HG03558 (cell line): ENCODE measurements at regions not wholly inside any gene's neighbourhood (a gene's known extent, or its start where the extent isn't known, plus 50 kb on each side); places are given as distances from the start of the nearest gene placed in this dataset.

Experiments
- ATAC-seq: cut with Tn5 transposase; IDR thresholded peaks from one replicate; pipeline ENCODE4 v1.9.1; 2021; ENCODE audit warnings: moderate number of reproducible peaks; ENCODE audit not compliant: unreplicated experiment; ENCODE audit errors: extremely low read depth

GRCh38 chr13:89221557-89222158, 1550.5 kb downstream of the SLITRK5 start:
- ATAC-seq: no peak

DNA sequence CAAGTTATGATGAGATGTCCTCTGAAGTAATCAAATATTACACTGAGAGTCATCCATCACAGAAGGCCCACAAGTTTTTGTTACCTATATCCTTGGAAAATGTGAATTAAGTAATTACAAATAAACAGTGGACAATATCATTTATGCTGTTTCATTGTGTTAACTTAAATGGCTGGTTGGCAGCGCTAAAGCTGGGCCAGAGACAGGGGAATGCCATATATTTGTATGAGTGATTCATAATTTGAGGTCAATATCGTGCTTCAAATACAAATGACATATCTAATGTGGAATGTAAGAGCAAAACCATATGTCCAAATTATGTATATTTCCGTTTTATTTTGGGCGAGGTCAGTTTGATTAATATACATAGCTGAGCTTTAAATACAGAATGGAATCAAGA, 1556.2 kb downstream of the SLITRK5 start:
- no peak for ATAC-seq

- no peak for ATAC-seq
Observed at GRCh38 chr13:89238496-89238895, 1567.3 kb downstream of the SLITRK5 start.

DNA sequence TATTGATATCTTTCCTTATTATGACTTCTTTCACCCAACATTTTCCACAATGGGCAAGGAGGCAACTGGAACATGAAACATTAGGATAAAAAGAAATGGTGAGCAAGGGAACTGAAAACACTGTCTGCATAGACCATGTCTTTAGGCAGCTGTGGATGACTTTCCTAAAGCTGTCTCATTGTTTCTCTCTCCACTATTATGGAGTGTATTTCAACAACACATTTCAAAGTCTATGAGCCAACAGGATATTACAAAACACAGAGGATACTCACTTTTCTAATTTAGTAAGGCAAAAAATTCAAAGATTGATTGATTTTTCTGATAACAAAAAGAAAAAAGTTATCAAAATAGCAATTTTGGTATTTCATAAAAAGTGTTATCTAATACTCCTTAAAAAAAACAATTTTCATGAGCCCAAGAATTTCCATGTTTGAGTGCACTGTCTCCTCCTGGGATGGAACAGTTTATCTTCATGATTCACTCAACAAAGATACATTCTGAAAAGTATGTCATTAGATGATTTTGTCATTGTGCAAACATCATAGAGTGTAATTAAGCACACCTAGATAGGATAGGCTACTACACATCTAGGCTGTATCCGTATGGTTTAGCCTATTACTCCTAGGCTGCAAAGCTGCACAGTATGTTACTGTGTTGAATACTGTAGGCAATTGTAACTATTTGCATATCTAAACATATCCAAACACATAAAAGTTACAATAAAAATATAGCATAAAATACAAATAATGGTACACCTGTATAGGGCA, 1568.4 kb downstream of the SLITRK5 start:
- ATAC-seq: no peak

DNA sequence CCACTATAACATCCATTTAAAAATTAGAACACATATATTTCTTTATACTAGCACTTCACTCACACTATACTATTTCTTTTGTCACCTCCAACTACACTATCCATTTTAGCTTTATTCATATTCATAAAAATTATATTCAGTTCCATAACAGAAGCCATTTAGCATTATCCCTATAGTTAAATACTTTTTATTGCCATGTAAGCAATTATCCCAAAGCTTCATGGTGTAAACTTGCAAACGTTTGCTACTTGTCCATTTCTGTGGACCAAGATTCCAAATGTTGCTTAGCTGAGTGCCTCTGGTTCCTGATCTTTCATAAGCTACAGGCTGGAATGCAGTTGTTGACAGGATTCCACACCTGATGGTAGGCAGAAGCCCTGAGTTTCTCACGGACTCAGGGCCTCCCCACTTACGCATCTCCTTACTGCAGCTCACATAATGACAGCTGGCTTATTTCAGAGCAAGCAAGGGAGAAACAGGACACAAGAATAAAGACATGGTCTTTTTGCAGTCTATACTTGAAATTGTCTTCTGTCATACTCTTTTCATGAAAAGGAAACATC, 1584.8 kb downstream of the SLITRK5 start:
- ATAC-seq: no peak

DNA sequence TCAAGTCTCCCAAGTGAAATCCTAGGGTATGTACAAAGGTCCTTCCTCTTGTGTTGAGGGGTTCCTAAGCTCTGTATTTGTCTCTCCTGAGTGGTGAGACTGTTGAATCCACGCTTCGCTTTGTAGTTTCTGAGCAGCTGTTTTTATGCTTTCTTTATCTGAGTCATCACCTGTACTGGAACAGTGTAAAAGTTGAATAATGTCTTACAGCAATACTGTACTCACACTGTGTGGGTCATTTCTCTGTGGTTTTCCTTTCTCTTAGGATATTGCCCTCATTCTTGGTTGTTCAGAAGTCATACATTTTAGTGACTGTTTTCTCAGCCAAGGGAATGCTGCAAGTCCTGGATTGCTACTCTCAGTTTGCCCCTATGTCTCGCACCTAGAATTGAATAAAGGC, 1596.6 kb downstream of the SLITRK5 start:
- no peak for ATAC-seq

GRCh38 chr13:89269737-89270136, 1598.6 kb downstream of the SLITRK5 start:
- ATAC-seq: no peak

DNA sequence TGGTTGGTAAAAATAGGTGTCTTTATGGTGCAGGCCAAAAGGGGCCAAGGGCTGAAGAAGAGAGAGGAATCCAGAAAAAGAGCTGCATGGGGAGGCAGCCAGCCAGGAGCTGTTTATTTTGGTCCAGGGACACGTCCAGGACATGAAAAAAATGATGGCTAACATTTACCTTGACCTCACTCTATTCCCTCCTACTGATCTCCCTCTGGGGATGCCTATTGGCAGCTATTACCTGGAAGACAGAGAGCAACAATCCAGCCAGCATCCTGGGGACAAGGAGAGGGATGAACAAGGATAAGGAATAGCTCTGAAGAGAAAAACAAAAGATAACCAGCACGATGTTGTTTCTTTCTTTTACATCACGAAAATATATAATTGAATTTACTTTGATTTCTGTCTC, 1599.6 kb downstream of the SLITRK5 start:
- ATAC-seq: no peak

DNA sequence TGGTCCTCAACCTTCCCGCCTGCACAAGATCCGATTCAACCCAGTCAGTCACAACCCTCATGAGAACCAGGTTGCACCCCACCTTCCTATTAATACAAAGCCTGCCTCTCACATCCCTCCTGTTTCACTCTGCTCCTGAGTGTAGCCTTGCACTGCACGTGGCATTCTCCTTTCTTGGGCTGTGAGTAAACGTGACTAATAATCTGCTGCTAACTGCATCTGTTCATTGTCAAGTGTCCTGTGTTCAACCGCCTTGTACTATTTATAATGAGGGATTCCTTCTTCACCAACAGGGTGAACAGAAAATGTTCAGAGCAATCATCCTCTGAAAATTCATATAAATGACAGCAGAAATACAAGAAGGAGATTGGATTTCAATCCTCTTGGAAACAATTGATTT, 1608.2 kb downstream of the SLITRK5 start:
- no peak for ATAC-seq

GRCh38 chr13:89281331-89281730, 1610.2 kb downstream of the SLITRK5 start:
- no peak for ATAC-seq

DNA sequence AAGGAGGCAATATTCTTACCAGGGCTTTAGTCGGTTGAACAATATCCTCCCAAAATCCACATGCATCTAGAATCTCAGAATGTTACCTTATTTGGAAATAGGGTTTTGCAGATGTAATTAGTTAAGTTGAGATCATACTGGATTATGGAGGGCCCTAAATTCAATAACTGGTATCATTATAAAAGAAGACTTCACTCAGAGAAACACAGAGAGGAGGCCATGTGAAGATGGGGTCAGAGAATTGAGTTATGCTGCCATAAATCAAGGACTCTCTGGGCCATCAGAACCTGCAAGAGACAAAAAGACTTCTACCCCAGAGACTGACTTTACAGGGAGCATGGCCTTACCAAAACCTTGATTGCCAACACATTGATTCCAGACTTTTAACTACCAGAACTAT, 1611.1 kb downstream of the SLITRK5 start:
- ATAC-seq: no peak

- no peak for ATAC-seq
Observed at GRCh38 chr13:89287381-89287780, 1616.2 kb downstream of the SLITRK5 start.

GRCh38 chr13:89294115-89294867, 1623.1 kb downstream of the SLITRK5 start:
- ATAC-seq: no peak

GRCh38 chr13:89307278-89307677, 1636.1 kb downstream of the SLITRK5 start:
- ATAC-seq: no peak

DNA sequence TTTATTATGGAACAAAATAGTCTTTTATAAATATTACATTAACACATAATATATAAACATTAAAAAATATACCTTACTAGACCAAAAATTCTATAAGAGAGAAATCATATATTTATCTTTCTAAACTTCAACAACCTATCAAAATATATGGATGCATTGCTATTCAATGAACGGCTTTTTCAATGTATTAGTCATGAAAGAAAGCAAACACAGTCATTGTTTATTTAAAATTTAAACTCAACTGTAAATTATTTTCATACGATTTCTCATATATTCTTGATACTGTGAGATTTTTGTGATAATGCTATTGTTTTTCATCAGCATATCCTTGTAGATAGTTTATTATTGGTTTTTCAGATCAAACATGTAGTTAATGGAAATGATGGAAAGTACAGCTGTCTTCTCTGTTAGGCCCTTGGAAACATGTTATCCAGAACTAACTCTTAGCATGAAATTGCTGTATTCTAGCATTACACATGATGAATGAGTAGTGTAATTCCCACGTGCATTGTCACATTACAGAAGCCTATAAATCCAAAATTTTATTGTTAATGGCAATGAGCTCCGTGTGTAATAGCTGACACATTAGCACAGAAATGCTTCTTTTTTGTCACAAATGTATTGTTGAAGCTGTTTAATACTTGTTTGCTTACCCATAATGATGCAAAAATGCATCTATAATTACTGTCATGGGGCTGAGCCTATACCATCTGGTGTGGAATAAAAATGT, 1639.9 kb downstream of the SLITRK5 start:
- ATAC-seq: no peak

GRCh38 chr13:89315287-89315686, 1644.1 kb downstream of the SLITRK5 start:
- ATAC-seq: no peak

- no peak for ATAC-seq
Observed at GRCh38 chr13:89322466-89322865, 1651.3 kb downstream of the SLITRK5 start.

DNA sequence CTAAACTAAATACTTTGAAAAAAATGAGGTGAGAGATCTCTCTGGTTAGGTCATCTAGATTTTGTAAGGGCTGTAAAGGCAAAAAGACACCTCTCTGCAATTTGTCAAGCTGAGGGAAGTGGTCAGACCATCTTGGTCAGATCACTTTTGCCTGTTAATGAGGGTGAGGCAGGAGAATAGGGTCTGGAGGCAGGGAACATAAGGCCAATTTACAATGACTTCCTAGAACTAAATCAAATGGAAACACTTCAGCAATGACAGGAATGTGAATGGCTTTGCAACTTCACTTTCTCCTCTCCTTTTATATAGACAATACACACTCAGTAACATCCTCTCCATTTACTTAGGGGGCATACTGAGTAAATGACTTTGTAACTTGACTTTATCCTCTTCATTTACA, 1653.4 kb downstream of the SLITRK5 start:
- ATAC-seq: no peak

DNA sequence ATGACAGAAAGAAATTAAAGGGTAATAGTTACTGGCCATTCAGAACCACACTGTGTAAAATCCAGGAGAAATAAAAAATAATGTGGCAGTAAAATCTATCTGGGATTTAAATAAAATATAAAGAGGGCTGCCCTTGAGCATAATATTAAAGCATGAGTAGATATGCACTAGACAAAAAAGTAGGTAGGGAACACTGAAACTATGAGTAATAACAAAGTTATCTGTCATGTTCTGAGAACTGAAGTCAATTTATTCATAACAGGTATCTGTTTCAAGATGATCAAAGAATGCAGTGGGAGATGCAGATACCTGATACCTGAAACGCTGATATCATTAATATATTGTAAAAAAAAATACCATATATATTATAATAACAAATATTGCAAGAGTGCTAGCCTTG, 1672.0 kb downstream of the SLITRK5 start:
- ATAC-seq: no peak

- no peak for ATAC-seq
Observed at GRCh38 chr13:89352384-89352783, 1681.2 kb downstream of the SLITRK5 start.
